GM10248 (cell line): ENCODE measurements at regions not wholly inside any gene's neighbourhood (a gene's known extent, or its start where the extent isn't known, plus 50 kb on each side); places are given as distances from the start of the nearest gene placed in this dataset.

Source experiments
- CTCF ChIA-PET: fragments of 300-600 bp; sonication (Branson Sonifier 250); formaldehyde crosslinking; extraction: SDS; loops from one replicate; lab custom pipeline; 2021; ENCODE audit warnings: antibody characterized with exemption; lab: Yijun Ruan, JAX
- POLR2A ChIA-PET: fragments of 350-650 bp; sonication (Branson Sonifier 250); formaldehyde crosslinking; extraction: SDS; loops from one replicate; lab custom pipeline; 2020; ENCODE audit warnings: antibody characterized with exemption; lab: Yijun Ruan, JAX
- DNase-seq: peaks from one replicate; pipeline ENCODE4 v3.0.0; 2012; ENCODE audit errors: extremely low spot score
- CTCF ChIP-seq: IDR thresholded peaks from 2 replicates; pipeline ENCODE4 v1.5.1; 2012; ENCODE audit warnings: mild to moderate bottlenecking, low read depth; ENCODE audit errors: extremely low read depth, missing control alignments, control extremely low read depth

DNA sequence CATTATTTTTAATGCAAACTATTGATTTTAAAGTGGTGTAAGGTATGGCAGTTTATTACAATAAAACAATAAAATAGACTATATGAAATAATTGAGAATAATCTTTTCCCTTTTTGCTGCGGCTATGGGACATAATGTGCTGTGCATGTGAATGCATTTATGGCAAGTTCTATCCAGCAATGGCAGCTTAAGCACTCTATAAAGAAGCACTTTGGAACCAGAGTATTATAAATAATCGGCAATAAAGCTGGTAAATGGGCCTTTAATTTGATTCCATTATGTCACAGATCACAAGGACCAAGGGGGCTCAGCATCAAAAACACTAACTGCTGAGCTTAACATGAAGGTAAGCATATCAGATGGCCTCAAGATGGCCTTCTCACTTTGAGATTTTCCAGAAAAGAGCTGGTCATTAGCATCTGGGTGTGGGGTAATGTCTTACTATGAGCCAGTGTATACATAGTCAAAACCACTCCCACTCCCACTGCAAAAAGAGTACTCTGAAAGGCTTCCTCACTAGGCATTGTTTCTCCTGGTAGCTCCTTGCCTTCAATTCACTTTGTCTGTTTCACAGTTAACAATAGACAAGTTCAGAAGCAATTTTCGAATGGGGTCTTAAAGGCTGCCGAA is 97.1 kb upstream of the ASTN2 start:
- no peak for TF ChIP-seq CTCF
- POLR2A ChIA-PET: no interaction called here
- no peak for DNase-seq
- CTCF ChIA-PET: interaction anchor here (1.0 to 2.4 kb wide), 5 partner anchors 9 to 44 kb away, joined by 3 to 12 read pairs (median 4); no protein-coding TSS in a partner anchor

GRCh38 chr9:117496307-117496706 is 81.5 kb upstream of the ASTN2 start:
- DNase-seq: no peak
- ChIA-PET POLR2A (no interaction called here), CTCF (interaction anchor here (1.2 to 2.6 kb wide), 2 partner anchors 8 to 10 kb away, joined by 5 to 11 read pairs; no protein-coding TSS in a partner anchor)
- no peak for TF ChIP-seq CTCF

GRCh38 chr9:117494401-117495090 is 79.7 kb upstream of the ASTN2 start:
- ChIA-PET CTCF (interaction anchor here (0.7 to 2.6 kb wide), 4 partner anchors 9 to 23 kb away, joined by 3 to 11 read pairs (median 5); no protein-coding TSS in a partner anchor), POLR2A (no interaction called here)
- TF ChIP-seq CTCF: no peak
- no peak for DNase-seq

GRCh38 chr9:117492476-117492875 is 77.6 kb upstream of the ASTN2 start:
- ChIA-PET POLR2A (no interaction called here), CTCF (interaction anchor here (1.1 to 1.2 kb wide), 2 partner anchors 12 to 39 kb away, joined by 3 read pairs; no protein-coding TSS in a partner anchor)
- DNase-seq: no peak
- no peak for TF ChIP-seq CTCF

- DNase-seq: no peak
- POLR2A ChIA-PET: no interaction called here
- no peak for TF ChIP-seq CTCF
- CTCF ChIA-PET: no interaction called here
Observed at GRCh38 chr9:117491491-117491890, 76.6 kb upstream of the ASTN2 start.

GRCh38 chr9:117490199-117490598 is 75.3 kb upstream of the ASTN2 start:
- no peak for TF ChIP-seq CTCF
- POLR2A ChIA-PET: no interaction called here
- CTCF ChIA-PET: interaction anchor here (5.0 kb wide), 1 partner anchor 68 kb away, joined by 29 read pairs; no protein-coding TSS in a partner anchor
- DNase-seq: no peak
